Stimulated activated CD4-positive, alpha-beta T cell treated with anti-CD3 and anti-CD28 coated beads, Interleukin-15, amount 100 ng/mL, for 1 hour (primary cell): ENCODE measurements at regions not wholly inside any gene's neighbourhood (a gene's known extent, or its start where the extent isn't known, plus 50 kb on each side); places are given as distances from the start of the nearest gene placed in this dataset.
"Not testable (repeated sequence)": the region's sequence is repeated elsewhere in the genome, so short reads cannot be mapped to it uniquely, and the experiment has no call there.

Experiments used
- DNase-seq, 2 donors: peaks; one replicate each; pipeline ENCODE4 v3.0.0-alpha.2; 2020; ENCODE audit warnings: low read depth in 1 of 2, low spot score in 1 of 2

- DNase-seq = no peak
These were observed 892.7 kb downstream of the TLE1 start for GRCh38 chr9:80796632-80797031.

- DNase-seq = no peak
These were observed 895.1 kb downstream of the TLE1 start for GRCh38 chr9:80794197-80794596.

- DNase-seq = no peak
These were observed 895.6 kb downstream of the TLE1 start for GRCh38 chr9:80793706-80794105.

- no peak for DNase-seq
These were observed 896.6 kb downstream of the TLE1 start for GRCh38 chr9:80792726-80793125.

- DNase-seq = no peak
These were observed 897.5 kb downstream of the TLE1 start for GRCh38 chr9:80791836-80792235.

- no peak for DNase-seq
These were observed 898.6 kb downstream of the TLE1 start for GRCh38 chr9:80790764-80791163.

- no peak for DNase-seq
These were observed 899.5 kb downstream of the TLE1 start for GRCh38 chr9:80789831-80790230.

GRCh38 chr9:80787636-80788035, 901.7 kb downstream of the TLE1 start:
- DNase-seq = no peak

GRCh38 chr9:80784647-80785046, 904.7 kb downstream of the TLE1 start:
- DNase-seq = no peak

GRCh38 chr9:80775971-80776370, 913.4 kb downstream of the TLE1 start:
- no peak for DNase-seq

GRCh38 chr9:80775530-80775929, 913.8 kb downstream of the TLE1 start:
- DNase-seq = no peak

GRCh38 chr9:80771555-80772347, 917.6 kb downstream of the TLE1 start:
- no peak for DNase-seq

- DNase-seq = no peak
These were observed 925.8 kb downstream of the TLE1 start for GRCh38 chr9:80763536-80763935.

GRCh38 chr9:80755586-80755985, 933.8 kb downstream of the TLE1 start:
- no peak for DNase-seq

- not testable (repeated sequence) for DNase-seq
These were observed 942.3 kb downstream of the TLE1 start for GRCh38 chr9:80747056-80747455.

GRCh38 chr9:80732506-80732905, 956.8 kb downstream of the TLE1 start:
- no peak for DNase-seq

- no peak for DNase-seq
These were observed 968.8 kb downstream of the TLE1 start for GRCh38 chr9:80720579-80720978.

GRCh38 chr9:80707120-80707519, 982.2 kb downstream of the TLE1 start:
- DNase-seq = no peak

- no peak for DNase-seq
These were observed 988.3 kb downstream of the TLE1 start for GRCh38 chr9:80701061-80701460.

- no peak for DNase-seq
These were observed 989.8 kb downstream of the TLE1 start for GRCh38 chr9:80699511-80699998.

- DNase-seq = no peak
These were observed 990.5 kb downstream of the TLE1 start for GRCh38 chr9:80698725-80699410.

GRCh38 chr9:80692751-80693150, 996.6 kb downstream of the TLE1 start:
- DNase-seq = no peak

- DNase-seq = no peak
These were observed 998.1 kb downstream of the TLE1 start for GRCh38 chr9:80691229-80691628.
